Renal cortical epithelial cell (primary cell): ENCODE measurements at regions not wholly inside any gene's neighbourhood (a gene's known extent, or its start where the extent isn't known, plus 50 kb on each side); places are given as distances from the start of the nearest gene placed in this dataset.

Source experiments
- DNase-seq: peaks from one replicate; pipeline ENCODE4 v3.0.0-alpha.2; 2011; ENCODE audit warnings: low read depth

GRCh38 chr10:131848296-131848695, 52.5 kb upstream of the PPP2R2D start:
- DNase-seq = no peak

DNA sequence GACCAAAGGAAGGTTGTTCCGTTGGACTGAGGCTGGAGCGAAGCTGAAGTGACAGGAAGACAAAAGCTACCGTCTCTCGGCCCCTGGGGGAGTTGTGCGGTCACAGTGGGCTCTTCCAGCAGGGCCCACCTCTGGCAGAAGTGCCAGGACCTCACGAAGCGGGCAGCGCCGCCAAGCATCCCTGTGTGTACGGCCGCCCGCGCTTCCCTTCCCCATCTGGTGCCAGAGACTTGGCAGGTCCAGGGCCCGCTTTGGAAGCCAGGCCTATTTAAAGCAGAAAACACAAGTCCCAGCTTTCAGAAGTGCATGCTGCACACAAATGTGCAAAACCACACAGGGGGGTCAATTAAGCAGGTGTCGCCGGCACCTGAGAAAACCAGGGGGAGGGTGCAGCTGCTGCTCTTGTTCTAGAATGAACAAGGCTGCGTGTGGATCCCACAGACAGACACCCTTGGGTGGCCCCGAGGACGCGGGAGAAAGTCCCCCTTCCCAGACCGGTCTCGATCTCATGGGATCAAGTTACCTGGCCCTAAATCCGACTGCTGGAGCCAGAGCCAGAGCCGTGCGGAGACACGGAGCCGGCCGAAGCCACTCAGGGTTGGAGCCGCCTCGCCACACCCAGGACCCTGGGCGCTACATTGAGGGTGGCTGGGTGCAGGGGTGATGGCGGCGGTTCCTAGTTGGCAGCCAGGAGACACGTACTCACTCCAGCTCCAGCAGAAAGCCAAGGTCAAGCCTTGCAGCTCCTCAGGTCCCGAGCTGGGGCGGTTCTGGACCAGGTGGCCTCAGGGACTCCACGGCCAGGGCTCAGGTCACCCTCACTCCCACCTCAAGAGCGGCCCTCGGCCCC, 51.8 kb upstream of the PPP2R2D start:
- no peak for DNase-seq

DNA sequence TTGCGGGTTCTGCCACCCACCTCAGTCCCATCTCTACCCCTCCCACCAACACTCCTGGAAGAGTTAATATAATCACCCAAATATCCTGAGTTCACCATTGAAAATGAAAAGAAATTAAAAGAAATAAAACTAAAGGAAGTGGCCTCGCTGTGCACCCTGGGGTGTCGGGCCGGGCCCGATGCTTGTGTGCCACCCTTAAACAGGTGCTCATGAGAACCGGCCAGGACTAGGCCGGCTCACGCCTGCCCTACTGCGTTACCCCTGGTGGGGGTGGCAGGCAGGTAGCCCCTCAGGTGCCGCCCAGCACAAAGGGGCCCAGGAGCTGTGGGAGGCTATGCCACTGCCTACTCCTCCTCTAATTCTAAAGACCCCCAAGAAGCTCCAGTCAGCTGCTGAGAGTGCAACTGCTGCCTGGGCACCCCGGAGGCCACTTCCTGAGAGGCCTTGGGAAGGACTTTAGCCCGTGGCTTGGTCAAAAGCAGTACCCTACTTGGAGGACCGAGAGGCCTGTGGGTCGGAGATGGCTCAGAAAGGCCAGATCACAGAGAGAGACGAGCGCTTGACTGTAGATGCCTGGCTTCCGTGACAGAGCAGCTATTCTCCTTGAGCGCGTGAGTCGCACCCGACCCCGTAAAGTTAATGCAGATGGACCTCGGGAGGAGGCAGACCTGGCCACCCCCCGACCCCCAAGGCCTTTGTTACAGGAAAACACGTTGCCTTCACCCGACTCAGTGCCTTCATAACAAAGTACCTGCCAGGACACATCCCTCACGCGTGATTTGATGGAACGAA, 51.0 kb upstream of the PPP2R2D start:
- no peak for DNase-seq

DNA sequence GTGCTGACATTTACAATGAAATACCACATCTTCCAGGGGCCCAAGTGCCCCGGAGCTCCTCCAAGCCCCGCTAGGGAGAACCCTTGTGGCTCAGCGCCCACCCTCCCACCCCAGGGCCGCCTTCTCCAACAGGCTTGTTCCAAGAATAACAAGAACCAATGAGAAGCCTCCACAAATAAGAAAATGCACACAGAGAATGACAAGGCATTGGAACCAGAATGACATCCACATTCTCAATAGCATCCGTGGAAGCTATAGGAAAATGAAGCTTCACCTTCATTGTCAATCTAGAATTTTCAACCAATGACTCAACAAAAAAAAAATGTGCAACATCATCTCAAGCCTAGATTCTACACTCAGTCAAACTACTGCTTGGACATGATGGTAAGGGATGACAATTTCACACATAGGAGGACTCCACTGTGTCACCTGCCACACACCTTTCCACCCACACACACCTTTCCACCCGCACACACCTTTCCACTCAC, 50.4 kb upstream of the PPP2R2D start:
- no peak for DNase-seq
